Left lung (tissue), 4 donors: ENCODE measurements at regions not wholly inside any gene's neighbourhood (a gene's known extent, or its start where the extent isn't known, plus 50 kb on each side); places are given as distances from the start of the nearest gene placed in this dataset.

Experiments
- ATAC-seq: fragments of 200-7000 bp; cut with Tn5 transposase; one replicate; pipeline ENCODE4 v1.9.1; 2020; ENCODE audit warnings: moderate library complexity
- DNase-seq, 4 donors: peaks; one replicate each; pipeline ENCODE4 v3.0.0-alpha.2; 2013 to 2020
- H3K27ac ChIP-seq, 2 donors: fragments of 200-600 bp; sonication (generic) in 1 of 2; one replicate each; pipeline versions ENCODE4 v1.5.0 to v1.8.0; 2020 to 2021
- H3K27me3 ChIP-seq, 2 donors: fragments of 200-600 bp; sonication (generic) in 1 of 2; one replicate each; pipeline versions ENCODE4 v1.5.0 to v1.8.0; 2020 to 2021
- H3K36me3 ChIP-seq, 2 donors: fragments of 200-600 bp; sonication (generic) in 1 of 2; one replicate each; pipeline versions ENCODE4 v1.5.0 to v1.8.0; 2020 to 2021
- H3K4me1 ChIP-seq, 2 donors: fragments of 200-600 bp; one replicate each; pipeline ENCODE4 v1.8.0; 2021
- H3K4me3 ChIP-seq, 2 donors: fragments of 200-600 bp; sonication (generic) in 1 of 2; one replicate each; pipeline versions ENCODE4 v1.5.0 to v1.8.0; 2020 to 2021; ENCODE audit warnings: mild to moderate bottlenecking in 1 of 2
- H3K9me3 ChIP-seq, 2 donors: fragments of 200-600 bp; sonication (generic) in 1 of 2; one replicate each; pipeline versions ENCODE4 v1.5.0 to v1.8.0; 2020 to 2021
- CTCF ChIP-seq, 2 donors: fragments of 200-600 bp; sonication (generic) in 1 of 2; IDR thresholded peaks; one replicate each; pipeline versions ENCODE4 v1.5.0 to v1.8.0; 2021; ENCODE audit warnings: antibody characterized with exemption in 2 of 2
- intact Hi-C, 2 donors: fragments of 100-400 bp; cut with DNase I; formaldehyde crosslinking; loops; one replicate each; pipeline versions ENCODE4 v1.11.2 to v1.14.2; 2022
- donor health status: DM: no; HTN: yes; CAD: no.
- donor health status: DM: no; HTN: no; CAD: no.

- Histone ChIP-seq H3K4me1 (no peaks in the 10 kb centered on the region), H3K36me3 (no peaks in the 10 kb centered on the region), H3K27me3 (no peaks in the 10 kb centered on the region), H3K27ac (no peak overlapping the region), H3K9me3 (peaks cover 0 to 2% of the 10 kb centered on the region in 2 donors), H3K4me3 (no peak overlapping the region)
- intact Hi-C loops, result no loop called here
- no peak for DNase-seq
- ATAC-seq, result no peak
- no peak for TF ChIP-seq CTCF (IDR thresholded peaks at IDR 0.05)
Observed at GRCh38 chr13:64088491-64088890, 2672.8 kb upstream of the PCDH20 start.

GRCh38 chr13:64087624-64088023 lies 2672.0 kb upstream of the PCDH20 start:
- ATAC-seq (no peak), DNase-seq (no peak)
- no peak overlapping the region for H3K4me3 ChIP-seq
- H3K27ac ChIP-seq, result no peak overlapping the region
- H3K36me3 ChIP-seq, result no peaks in the 10 kb centered on the region
- no peaks in the 10 kb centered on the region for H3K27me3 ChIP-seq
- H3K9me3 ChIP-seq, result peaks cover 0 to 2% of the 10 kb centered on the region in 2 donors
- intact Hi-C loops, result no loop called here
- no peaks in the 10 kb centered on the region for H3K4me1 ChIP-seq
- no peak for TF ChIP-seq CTCF (IDR thresholded peaks at IDR 0.05)

GRCh38 chr13:64083811-64084210 lies 2668.2 kb upstream of the PCDH20 start:
- no peaks in the 10 kb centered on the region for H3K4me1 ChIP-seq
- no peak for TF ChIP-seq CTCF (IDR thresholded peaks at IDR 0.05)
- no peaks in the 10 kb centered on the region for H3K36me3 ChIP-seq
- no peak overlapping the region for H3K4me3 ChIP-seq
- H3K9me3 ChIP-seq, result peaks cover 0 to 3% of the 10 kb centered on the region in 2 donors
- intact Hi-C loops, result no loop called here
- no peak overlapping the region for H3K27ac ChIP-seq
- no peak for ATAC-seq
- DNase-seq, result no peak
- no peaks in the 10 kb centered on the region for H3K27me3 ChIP-seq

- Histone ChIP-seq H3K36me3 (no peaks in the 10 kb centered on the region), H3K9me3 (peaks cover 0 to 7% of the 10 kb centered on the region in 2 donors), H3K27ac (no peak overlapping the region), H3K4me1 (no peaks in the 10 kb centered on the region), H3K27me3 (no peaks in the 10 kb centered on the region), H3K4me3 (no peak overlapping the region)
- intact Hi-C loops, result no loop called here
- no peak for TF ChIP-seq CTCF (IDR thresholded peaks at IDR 0.05)
- no peak for ATAC-seq
- DNase-seq, result no peak
Observed at GRCh38 chr13:64083396-64083795, 2667.7 kb upstream of the PCDH20 start.

GRCh38 chr13:64078480-64078936 lies 2662.9 kb upstream of the PCDH20 start:
- H3K27ac ChIP-seq, result no peak overlapping the region
- no peaks in the 10 kb centered on the region for H3K4me1 ChIP-seq
- peak in 1 of 4 donors; percentile 62 for DNase-seq
- no peak overlapping the region for H3K4me3 ChIP-seq
- H3K36me3 ChIP-seq, result no peaks in the 10 kb centered on the region
- intact Hi-C loops, result no loop called here
- peaks cover 0 to 29% of the 10 kb centered on the region in 2 donors for H3K9me3 ChIP-seq
- no peaks in the 10 kb centered on the region for H3K27me3 ChIP-seq
- no peak for TF ChIP-seq CTCF (IDR thresholded peaks at IDR 0.05)
- ATAC-seq, result no peak
